PFSK-1 (cell line): ENCODE measurements at regions not wholly inside any gene's neighbourhood (a gene's known extent, or its start where the extent isn't known, plus 50 kb on each side); places are given as distances from the start of the nearest gene placed in this dataset.

Experiments used
- POLR2AphosphoS5 ChIP-seq: IDR thresholded peaks from 2 replicates; pipeline ENCODE4 v1.6.1; 2012; ENCODE audit warnings: low read depth, mild to moderate bottlenecking, control low read depth, low read length, moderate library complexity
- SIN3A ChIP-seq: IDR thresholded peaks from 2 replicates; pipeline ENCODE4 v1.6.1; 2012; ENCODE audit warnings: mild to moderate bottlenecking, low read length, moderate library complexity, borderline replicate concordance; ENCODE audit not compliant: insufficient read depth
- TAF1 ChIP-seq: IDR thresholded peaks from 2 replicates; pipeline ENCODE4 v1.6.1; 2012; ENCODE audit warnings: low read length, control low read depth, borderline replicate concordance; ENCODE audit not compliant: insufficient read depth

DNA sequence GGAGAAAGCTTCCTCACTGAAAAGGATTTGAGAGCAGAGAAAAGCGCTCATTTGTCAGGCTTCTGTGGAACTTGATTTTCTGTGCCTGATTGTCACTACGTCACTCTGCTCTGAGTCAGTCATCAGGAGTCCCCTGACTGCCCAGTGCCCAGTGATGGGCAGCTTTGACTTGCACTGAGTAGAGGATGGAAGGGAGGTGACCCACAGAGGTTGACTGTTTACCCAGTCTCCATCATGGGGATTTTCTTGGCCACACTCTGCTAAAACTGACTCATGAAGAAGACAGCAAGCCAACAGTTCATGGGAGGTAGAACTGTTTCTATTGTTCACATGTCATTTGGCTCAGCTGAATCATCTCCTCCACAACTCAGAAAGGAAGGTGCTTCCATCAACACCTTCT is 82.1 kb upstream of the DUSP10 start:
- no peak for TF ChIP-seq TAF1
- no peak for TF ChIP-seq SIN3A
- TF ChIP-seq POLR2AphosphoS5: no peak
